ENCODE measurements at regions not wholly inside any gene's neighbourhood (a gene's known extent, or its start where the extent isn't known, plus 50 kb on each side); places are given as distances from the start of the nearest gene placed in this dataset.

GRCh38 chr6:163935158-163935762 lies 520.7 kb downstream of the QKI start:
- Histone ChIP-seq H3K36me3 (no peaks in the 10 kb centered on the region), H3K9me3 (no peaks in the 10 kb centered on the region), H3K4me3 (ENCODE audit: low read depth, low read length) (no peak overlapping the region), H3K4me1 (no peaks in the 10 kb centered on the region), H3K27me3 (no peaks in the 10 kb centered on the region)
- no peak for DNase-seq
- no peak for TF ChIP-seq CTCF (IDR thresholded peaks at IDR 0.05; ENCODE audit: low read depth, low read length)

GRCh38 chr6:163930012-163930411 lies 515.5 kb downstream of the QKI start:
- no peak overlapping the region for H3K4me3 ChIP-seq (ENCODE audit: low read depth, low read length)

GRCh38 chr6:163929538-163929937 lies 515.0 kb downstream of the QKI start:
- Histone ChIP-seq H3K4me3 (ENCODE audit: low read depth, low read length) (no peak overlapping the region), H3K36me3 (no peaks in the 10 kb centered on the region), H3K27me3 (no peaks in the 10 kb centered on the region), H3K4me1 (no peaks in the 10 kb centered on the region), H3K9me3 (no peaks in the 10 kb centered on the region)
- no peak for TF ChIP-seq CTCF (IDR thresholded peaks at IDR 0.05; ENCODE audit: low read depth, low read length)
- DNase-seq, result no peak

More at GRCh38 chr6:163930012-163930411, 515.5 kb downstream of the QKI start:
- Histone ChIP-seq H3K36me3 (no peaks in the 10 kb centered on the region), H3K27me3 (no peaks in the 10 kb centered on the region), H3K9me3 (no peaks in the 10 kb centered on the region), H3K4me1 (no peaks in the 10 kb centered on the region)
- no peak for DNase-seq
- TF ChIP-seq CTCF (IDR thresholded peaks at IDR 0.05; ENCODE audit: low read depth, low read length), result no peak

GRCh38 chr6:163926642-163927041 lies 512.1 kb downstream of the QKI start:
- H3K4me1 ChIP-seq, result no peaks in the 10 kb centered on the region
- no peak for DNase-seq

GRCh38 chr6:163925839-163926238 lies 511.3 kb downstream of the QKI start:
- Histone ChIP-seq H3K4me3 (ENCODE audit: low read depth, low read length) (no peak overlapping the region), H3K4me1 (no peaks in the 10 kb centered on the region), H3K9me3 (no peaks in the 10 kb centered on the region), H3K27me3 (no peaks in the 10 kb centered on the region), H3K36me3 (no peaks in the 10 kb centered on the region)
- no peak for TF ChIP-seq CTCF (IDR thresholded peaks at IDR 0.05; ENCODE audit: low read depth, low read length)
- DNase-seq, result no peak

More at GRCh38 chr6:163926642-163927041, 512.1 kb downstream of the QKI start:
- Histone ChIP-seq H3K36me3 (no peaks in the 10 kb centered on the region), H3K4me3 (ENCODE audit: low read depth, low read length) (no peak overlapping the region), H3K27me3 (no peaks in the 10 kb centered on the region), H3K9me3 (no peaks in the 10 kb centered on the region)
- TF ChIP-seq CTCF (IDR thresholded peaks at IDR 0.05; ENCODE audit: low read depth, low read length), result no peak

GRCh38 chr6:163923658-163924411 lies 509.3 kb downstream of the QKI start:
- no peak for TF ChIP-seq CTCF (IDR thresholded peaks at IDR 0.05; ENCODE audit: low read depth, low read length)
- no peak overlapping the region for H3K4me3 ChIP-seq (ENCODE audit: low read depth, low read length)
- no peak for DNase-seq

More at GRCh38 chr6:163923658-163924411, 509.3 kb downstream of the QKI start:
- Histone ChIP-seq H3K36me3 (no peaks in the 10 kb centered on the region), H3K9me3 (no peaks in the 10 kb centered on the region), H3K4me1 (no peaks in the 10 kb centered on the region), H3K27me3 (no peaks in the 10 kb centered on the region)
